A549 (cell line): ENCODE measurements at regions not wholly inside any gene's neighbourhood (a gene's known extent, or its start where the extent isn't known, plus 50 kb on each side); places are given as distances from the start of the nearest gene placed in this dataset.

Experiments used
- ATAC-seq, 2 experiments: fragments of 200-7000 bp in 1 of 2; fragments of >200 bp in 1 of 2; cut with Nextera tagmentation in 1 of 2; cut with Tn5 transposase in 1 of 2; 3 replicates each; pipeline versions ENCODE4 v1.8.0 to v1.9.1; 2018 to 2020; ENCODE audit warnings: mild to moderate bottlenecking in 1 of 2, moderate library complexity in 1 of 2
- CTCF ChIA-PET: fragments of 300-600 bp; sonication (Branson Sonifier 250); formaldehyde crosslinking; extraction: SDS; loops from one replicate; lab custom pipeline; 2021; ENCODE audit warnings: antibody characterized with exemption, inconsistent platforms; lab: Yijun Ruan, JAX
- POLR2A ChIA-PET: fragments of 350-600 bp; formaldehyde crosslinking; extraction: SDS; loops from one replicate; lab custom pipeline; 2021; ENCODE audit warnings: antibody characterized with exemption, inconsistent platforms; lab: Yijun Ruan, JAX
- DNase-seq, 2 experiments: peaks; one replicate each; pipeline versions ENCODE4 v3.0.0 to v3.0.0-alpha.2; 2011 to 2016; ENCODE audit warnings: low read depth in 1 of 2, low spot score in 1 of 2
- FAIRE-seq: peaks from 2 replicates; lab custom pipeline; 2011; peaks lifted over from hg19 to GRCh38; lab: Jason Lieb, UNC
- H3K27ac ChIP-seq, 2 experiments: fragments of >200 bp; sonication (Bioruptor Twin); formaldehyde crosslinking; 3 replicates each; pipeline ENCODE4 v1.5.1; 2016 to 2017
- H3K4me1 ChIP-seq: fragments of >200 bp; sonication (Bioruptor Twin); formaldehyde crosslinking; 3 replicates; pipeline ENCODE4 v1.6.1; 2016
- H3K4me2 ChIP-seq: fragments of >200 bp; sonication (Bioruptor Twin); formaldehyde crosslinking; 3 replicates; pipeline ENCODE4 v1.6.1; 2016
- H3K4me3 ChIP-seq: fragments of >200 bp; sonication (Bioruptor Twin); formaldehyde crosslinking; 3 replicates; pipeline ENCODE4 v1.5.1; 2016
- H3K9me3 ChIP-seq: fragments of >200 bp; sonication (Bioruptor Twin); formaldehyde crosslinking; 3 replicates; pipeline ENCODE4 v1.6.1; 2016
- CEBPB ChIP-seq, 2 experiments: fragments of >200 bp in 1 of 2; sonication (Bioruptor Twin) in 1 of 2; formaldehyde crosslinking in 1 of 2; IDR thresholded peaks; 2 replicates each; pipeline ENCODE4 v1.6.1; 2012 to 2016
- EHMT2 ChIP-seq: fragments of 200-600 bp; sonication (generic); IDR thresholded peaks from 2 replicates; pipeline ENCODE4 v1.6.1; 2016; ENCODE audit warnings: antibody characterized with exemption, low read depth, mild to moderate bottlenecking, moderate library complexity
- EP300 ChIP-seq, 2 experiments: fragments of >200 bp; sonication (Bioruptor Twin); formaldehyde crosslinking; IDR thresholded peaks; 2 replicates in 1 of 2; 3 replicates in 1 of 2; pipeline ENCODE4 v1.6.1; 2016 to 2017
- FOSB ChIP-seq: fragments of 250-450 bp; sonication (Bioruptor Pico); IDR thresholded peaks from 2 replicates; pipeline ENCODE4 v1.5.0; 2020; ENCODE audit warnings: mild to moderate bottlenecking, moderate library complexity
- HOXB13 ChIP-seq: fragments of 250-450 bp; sonication (Bioruptor Pico); IDR thresholded peaks from 2 replicates; pipeline ENCODE4 v1.5.0; 2020; ENCODE audit warnings: low read depth, mild to moderate bottlenecking, moderate library complexity
- HOXB5 ChIP-seq: fragments of 250-450 bp; sonication (Bioruptor Pico); IDR thresholded peaks from 2 replicates; pipeline ENCODE4 v1.5.0; 2020; ENCODE audit warnings: mild to moderate bottlenecking, moderate library complexity
- MAZ ChIP-seq: fragments of 150-350 bp; IDR thresholded peaks from 2 replicates; pipeline ENCODE4 v1.6.1; 2014; ENCODE audit warnings: antibody characterized with exemption, low read depth, low read length, borderline replicate concordance
- NPAS2 ChIP-seq: fragments of 250-450 bp; sonication (Bioruptor Pico); IDR thresholded peaks from 2 replicates; pipeline ENCODE4 v1.8.0; 2022; ENCODE audit warnings: mild to moderate bottlenecking, moderate library complexity, borderline replicate concordance
- NR3C1 ChIP-seq: fragments of >200 bp; sonication (Bioruptor Twin); formaldehyde crosslinking; IDR thresholded peaks from 3 replicates; pipeline ENCODE4 v1.6.1; 2017
- PHF8 ChIP-seq: fragments of 200-600 bp; sonication (generic); IDR thresholded peaks from 2 replicates; pipeline ENCODE4 v1.6.1; 2016; ENCODE audit warnings: low read depth, mild to moderate bottlenecking, antibody characterized with exemption, moderate library complexity, borderline replicate concordance
- POLR2A ChIP-seq: IDR thresholded peaks from 2 replicates; pipeline ENCODE4 v1.6.1; 2012; ENCODE audit warnings: mild to moderate bottlenecking, low read length
- RAD21 ChIP-seq, 2 experiments: fragments of >200 bp in 1 of 2; sonication (Bioruptor Twin) in 1 of 2; formaldehyde crosslinking in 1 of 2; IDR thresholded peaks in 1 of 2; conservative IDR thresholded peaks in 1 of 2; 2 replicates in 1 of 2; 3 replicates in 1 of 2; pipeline ENCODE4 v1.6.1; 2012 to 2018; ENCODE audit warnings: inconsistent platforms in 1 of 2
- RNF2 ChIP-seq: fragments of 200-600 bp; sonication (generic); IDR thresholded peaks from 2 replicates; pipeline ENCODE4 v1.6.1; 2016; ENCODE audit warnings: low read depth, mild to moderate bottlenecking, antibody characterized with exemption, moderate library complexity, borderline replicate concordance
- SREBF2 ChIP-seq: fragments of 450-650 bp; IDR thresholded peaks from 2 replicates; pipeline ENCODE4 v1.6.1; 2014; ENCODE audit warnings: mild to moderate bottlenecking, moderate library complexity
- TP53 ChIP-seq: fragments of 250-450 bp; sonication (Bioruptor Pico); IDR thresholded peaks from 2 replicates; pipeline ENCODE4 v1.5.0; 2021; ENCODE audit warnings: mild to moderate bottlenecking, moderate library complexity
- ZC3H11A ChIP-seq: fragments of 450-650 bp; IDR thresholded peaks from 2 replicates; pipeline ENCODE4 v1.6.1; 2014; ENCODE audit warnings: antibody characterized with exemption, mild to moderate bottlenecking
- ZFP36 ChIP-seq: fragments of 450-650 bp; IDR thresholded peaks from 2 replicates; pipeline ENCODE4 v1.6.1; 2014; ENCODE audit warnings: borderline replicate concordance; ENCODE audit not compliant: partially characterized antibody
- ZSCAN20 ChIP-seq: fragments of 250-450 bp; sonication (Bioruptor Pico); IDR thresholded peaks from 2 replicates; pipeline ENCODE4 v1.8.0; 2022; ENCODE audit warnings: mild to moderate bottlenecking, moderate library complexity
- WGBS: methylation state at CpG from one replicate; pipeline ENCODE4 v1.1.6; 2017; ENCODE audit errors: missing lambda C conversion rate; 5-methylcytosine and 5-hydroxymethylcytosine counted together
- TF ChIP-seq, protein P1 (sequence below): fragments of >200 bp; sonication (Bioruptor Twin); formaldehyde crosslinking; IDR thresholded peaks from 2 replicates; pipeline ENCODE4 v1.6.1; 2016
- TF ChIP-seq, protein P2 (sequence below): fragments of 250-450 bp; sonication (Bioruptor Pico); IDR thresholded peaks from 2 replicates; pipeline ENCODE4 v1.5.0; 2020; ENCODE audit warnings: low read depth, mild to moderate bottlenecking, moderate library complexity
- TF ChIP-seq, protein P3 (sequence below): fragments of >200 bp; sonication (Bioruptor Twin); formaldehyde crosslinking; IDR thresholded peaks from 3 replicates; pipeline ENCODE4 v1.6.1; 2016
- TF ChIP-seq, protein P4 (sequence below): fragments of 150-350 bp; IDR thresholded peaks from 2 replicates; pipeline ENCODE4 v1.6.1; 2014; ENCODE audit warnings: low read depth, mild to moderate bottlenecking, low read length
- TF ChIP-seq, protein P5 (sequence below): IDR thresholded peaks from 2 replicates; pipeline ENCODE4 v1.6.1; 2012

DNA sequence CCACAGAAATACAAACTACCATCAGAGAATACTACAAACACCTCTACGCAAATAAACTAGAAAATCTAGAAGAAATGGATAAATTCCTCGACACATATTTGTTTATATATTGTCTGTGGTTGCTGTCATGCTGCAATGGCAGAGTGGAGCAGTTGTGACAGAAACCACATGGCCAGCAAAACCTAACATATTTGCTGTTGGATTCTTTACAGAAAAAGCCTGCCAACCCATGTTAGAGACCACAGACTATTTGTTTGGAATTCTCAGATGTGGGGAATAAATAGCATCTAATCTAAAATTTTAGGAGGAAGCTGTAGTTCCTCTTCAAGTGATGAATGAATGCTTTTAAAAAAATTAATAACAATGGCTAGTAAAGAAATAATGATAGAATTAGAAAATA is 341.6 kb upstream of the AZI2 start:
- FAIRE-seq (no peak), DNase-seq (no peak), ATAC-seq (no peak)
- Histone ChIP-seq H3K9me3 (no peaks in the 10 kb centered on the region), H3K27ac (no peak overlapping the region), H3K4me3 (no peak overlapping the region), H3K4me2 (no peak overlapping the region), H3K4me1 (no peaks in the 10 kb centered on the region)
- CTCF ChIA-PET: no interaction called here
- TF ChIP-seq HOXB13 (CRISPR knock-in tag) (no peak), NR3C1 (no peak), EP300 (IDR thresholded peaks at IDR 0.05) (no peak), NPAS2 (CRISPR knock-in tag) (no peak), RNF2 (no peak), CEBPB (IDR thresholded peaks at IDR 0.05) (no peak), FOSB (CRISPR knock-in tag) (no peak), ZFP36 (no peak), TP53 (CRISPR knock-in tag) (no peak)
- TF ChIP-seq, protein P1, sequence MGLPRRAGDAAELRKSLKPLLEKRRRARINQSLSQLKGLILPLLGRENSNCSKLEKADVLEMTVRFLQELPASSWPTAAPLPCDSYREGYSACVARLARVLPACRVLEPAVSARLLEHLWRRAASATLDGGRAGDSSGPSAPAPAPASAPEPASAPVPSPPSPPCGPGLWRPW: no peak
- 2% methylated on average over 2 of the region's 2 CpGs for WGBS
- POLR2A ChIA-PET: no interaction called here

DNA sequence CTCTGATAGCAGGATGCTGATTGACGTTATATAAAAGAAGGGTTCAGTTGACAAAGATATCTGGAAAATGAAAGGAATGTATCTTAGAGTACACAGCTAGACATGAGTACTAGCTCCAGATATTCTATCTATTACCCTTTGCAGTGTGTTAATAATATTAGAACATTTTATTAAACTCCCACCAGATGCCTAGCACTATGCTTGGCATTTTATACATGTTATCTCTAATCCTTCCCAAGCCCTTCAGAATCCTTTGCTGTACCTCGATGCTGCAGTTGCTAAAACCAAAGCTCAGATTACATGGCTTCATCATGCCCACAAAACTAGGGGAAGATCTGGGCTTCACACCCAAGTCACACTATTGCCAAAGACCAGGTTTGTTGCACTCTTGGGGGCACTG is 350.1 kb upstream of the AZI2 start:
- FAIRE-seq: no peak
- ChIA-PET POLR2A (no interaction called here), CTCF (interaction anchor here (0.6 to 0.9 kb wide), 2 partner anchors 13 to 125 kb away, joined by 3 read pairs; no protein-coding TSS in a partner anchor)
- ATAC-seq: no peak
- Histone ChIP-seq H3K4me2 (no peak overlapping the region), H3K4me1 (no peaks in the 10 kb centered on the region), H3K9me3 (no peaks in the 10 kb centered on the region), H3K27ac (no peak overlapping the region), H3K4me3 (no peak overlapping the region)
- DNase-seq: no peak
- 16% methylated on average over 2 of the region's 2 CpGs for WGBS
- no peak for TF ChIP-seq NR3C1
- TF ChIP-seq, protein P2, sequence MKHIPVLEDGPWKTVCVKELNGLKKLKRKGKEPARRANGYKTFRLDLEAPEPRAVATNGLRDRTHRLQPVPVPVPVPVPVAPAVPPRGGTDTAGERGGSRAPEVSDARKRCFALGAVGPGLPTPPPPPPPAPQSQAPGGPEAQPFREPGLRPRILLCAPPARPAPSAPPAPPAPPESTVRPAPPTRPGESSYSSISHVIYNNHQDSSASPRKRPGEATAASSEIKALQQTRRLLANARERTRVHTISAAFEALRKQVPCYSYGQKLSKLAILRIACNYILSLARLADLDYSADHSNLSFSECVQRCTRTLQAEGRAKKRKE (CRISPR knock-in tag): no peak
- no peak for TF ChIP-seq PHF8
- TF ChIP-seq EHMT2: no peak
- no peak for TF ChIP-seq ZC3H11A
- TF ChIP-seq, protein P3, sequence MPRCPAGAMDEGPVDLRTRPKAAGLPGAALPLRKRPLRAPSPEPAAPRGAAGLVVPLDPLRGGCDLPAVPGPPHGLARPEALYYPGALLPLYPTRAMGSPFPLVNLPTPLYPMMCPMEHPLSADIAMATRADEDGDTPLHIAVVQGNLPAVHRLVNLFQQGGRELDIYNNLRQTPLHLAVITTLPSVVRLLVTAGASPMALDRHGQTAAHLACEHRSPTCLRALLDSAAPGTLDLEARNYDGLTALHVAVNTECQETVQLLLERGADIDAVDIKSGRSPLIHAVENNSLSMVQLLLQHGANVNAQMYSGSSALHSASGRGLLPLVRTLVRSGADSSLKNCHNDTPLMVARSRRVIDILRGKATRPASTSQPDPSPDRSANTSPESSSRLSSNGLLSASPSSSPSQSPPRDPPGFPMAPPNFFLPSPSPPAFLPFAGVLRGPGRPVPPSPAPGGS: no peak
- no peak for TF ChIP-seq MAZ
- TF ChIP-seq, protein P1: no peak
- TF ChIP-seq, protein P4, sequence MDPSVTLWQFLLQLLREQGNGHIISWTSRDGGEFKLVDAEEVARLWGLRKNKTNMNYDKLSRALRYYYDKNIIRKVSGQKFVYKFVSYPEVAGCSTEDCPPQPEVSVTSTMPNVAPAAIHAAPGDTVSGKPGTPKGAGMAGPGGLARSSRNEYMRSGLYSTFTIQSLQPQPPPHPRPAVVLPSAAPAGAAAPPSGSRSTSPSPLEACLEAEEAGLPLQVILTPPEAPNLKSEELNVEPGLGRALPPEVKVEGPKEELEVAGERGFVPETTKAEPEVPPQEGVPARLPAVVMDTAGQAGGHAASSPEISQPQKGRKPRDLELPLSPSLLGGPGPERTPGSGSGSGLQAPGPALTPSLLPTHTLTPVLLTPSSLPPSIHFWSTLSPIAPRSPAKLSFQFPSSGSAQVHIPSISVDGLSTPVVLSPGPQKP: no peak

DNA sequence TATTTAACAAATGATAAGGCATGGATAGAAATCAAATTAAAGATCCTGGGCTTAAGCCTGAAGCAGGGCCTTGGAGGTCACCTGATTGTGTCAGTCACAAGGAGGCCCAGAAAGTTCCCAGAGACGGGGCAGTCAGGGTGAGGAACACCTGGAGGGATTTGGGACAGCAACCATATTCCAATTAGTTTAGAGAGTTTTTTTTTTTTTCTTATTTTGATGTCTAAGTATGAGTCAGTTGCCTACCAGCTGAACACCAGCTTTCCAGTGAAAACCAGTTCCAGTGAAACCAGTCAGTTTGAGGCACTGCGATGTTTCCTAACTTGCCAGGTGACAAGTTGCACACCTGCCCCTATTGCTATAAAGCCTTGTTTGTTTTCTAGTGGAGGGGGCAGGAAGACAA is 350.7 kb upstream of the AZI2 start:
- ATAC-seq: no peak
- FAIRE-seq: no peak
- WGBS: 51% methylated on average over 2 of the region's 2 CpGs
- H3K4me1 ChIP-seq: no peaks in the 10 kb centered on the region
- POLR2A ChIA-PET: no interaction called here
- no peak for DNase-seq
- H3K4me2 ChIP-seq: no peak overlapping the region
- no peak overlapping the region for H3K4me3 ChIP-seq
- CTCF ChIA-PET: interaction anchor here (0.6 to 0.9 kb wide), 2 partner anchors 14 to 125 kb away, joined by 3 read pairs; no protein-coding TSS in a partner anchor
- no peaks in the 10 kb centered on the region for H3K9me3 ChIP-seq
- H3K27ac ChIP-seq: no peak overlapping the region
- no peak for TF ChIP-seq POLR2A
- TF ChIP-seq HOXB5 (CRISPR knock-in tag): no peak
- no peak for TF ChIP-seq TP53 (CRISPR knock-in tag)
- no peak for TF ChIP-seq SREBF2
- TF ChIP-seq RAD21 (conservative IDR thresholded peaks at IDR 0.05 in 1 of 2, IDR thresholded peaks at IDR 0.05 in 1 of 2): no peak
- TF ChIP-seq CEBPB (IDR thresholded peaks at IDR 0.05): no peak
- TF ChIP-seq EP300 (IDR thresholded peaks at IDR 0.05): no peak
- TF ChIP-seq FOSB (CRISPR knock-in tag): no peak
- TF ChIP-seq ZSCAN20 (CRISPR knock-in tag): no peak
- TF ChIP-seq, protein P5, sequence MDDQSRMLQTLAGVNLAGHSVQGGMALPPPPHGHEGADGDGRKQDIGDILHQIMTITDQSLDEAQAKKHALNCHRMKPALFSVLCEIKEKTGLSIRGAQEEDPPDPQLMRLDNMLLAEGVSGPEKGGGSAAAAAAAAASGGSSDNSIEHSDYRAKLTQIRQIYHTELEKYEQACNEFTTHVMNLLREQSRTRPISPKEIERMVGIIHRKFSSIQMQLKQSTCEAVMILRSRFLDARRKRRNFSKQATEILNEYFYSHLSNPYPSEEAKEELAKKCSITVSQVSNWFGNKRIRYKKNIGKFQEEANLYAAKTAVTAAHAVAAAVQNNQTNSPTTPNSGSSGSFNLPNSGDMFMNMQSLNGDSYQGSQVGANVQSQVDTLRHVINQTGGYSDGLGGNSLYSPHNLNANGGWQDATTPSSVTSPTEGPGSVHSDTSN: no peak
- no peak for TF ChIP-seq ZC3H11A
